Hippocampal formation (tissue), 2 donors: ENCODE measurements at regions not wholly inside any gene's neighbourhood (a gene's known extent, or its start where the extent isn't known, plus 50 kb on each side); places are given as distances from the start of the nearest gene placed in this dataset.
A peak's percentile ranks its signal among the peaks of the same experiment; 100 is the strongest.

Source experiments
- DNase-seq, 2 donors: peaks; one replicate each; lab custom pipeline; 2025; lab: John Stamatoyannopoulos, UW

DNA sequence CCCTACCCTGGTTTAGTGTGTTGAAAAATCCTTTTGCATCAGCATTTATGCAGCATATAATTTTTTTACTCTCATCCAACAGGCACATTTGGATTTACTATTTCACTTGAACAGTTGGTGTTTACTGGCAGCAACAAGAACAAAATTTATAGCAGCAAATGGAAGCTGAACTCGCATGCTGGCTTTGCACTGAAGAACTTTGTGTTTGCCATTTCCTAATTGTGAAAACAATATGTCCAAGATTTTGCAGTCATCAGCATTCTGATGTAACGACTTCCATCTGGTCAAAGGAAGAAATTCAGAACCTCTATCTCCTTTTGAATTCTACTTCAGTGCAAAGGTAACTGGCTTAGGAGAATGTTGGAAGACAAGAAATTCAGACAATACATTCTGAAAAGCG is 131.0 kb downstream of the DLEU7 start:
- peak in 1 of 2 donors; percentile 30 for DNase-seq

GRCh38 chr13:50712881-50713280 is 130.6 kb downstream of the DLEU7 start:
- no peak for DNase-seq

DNA sequence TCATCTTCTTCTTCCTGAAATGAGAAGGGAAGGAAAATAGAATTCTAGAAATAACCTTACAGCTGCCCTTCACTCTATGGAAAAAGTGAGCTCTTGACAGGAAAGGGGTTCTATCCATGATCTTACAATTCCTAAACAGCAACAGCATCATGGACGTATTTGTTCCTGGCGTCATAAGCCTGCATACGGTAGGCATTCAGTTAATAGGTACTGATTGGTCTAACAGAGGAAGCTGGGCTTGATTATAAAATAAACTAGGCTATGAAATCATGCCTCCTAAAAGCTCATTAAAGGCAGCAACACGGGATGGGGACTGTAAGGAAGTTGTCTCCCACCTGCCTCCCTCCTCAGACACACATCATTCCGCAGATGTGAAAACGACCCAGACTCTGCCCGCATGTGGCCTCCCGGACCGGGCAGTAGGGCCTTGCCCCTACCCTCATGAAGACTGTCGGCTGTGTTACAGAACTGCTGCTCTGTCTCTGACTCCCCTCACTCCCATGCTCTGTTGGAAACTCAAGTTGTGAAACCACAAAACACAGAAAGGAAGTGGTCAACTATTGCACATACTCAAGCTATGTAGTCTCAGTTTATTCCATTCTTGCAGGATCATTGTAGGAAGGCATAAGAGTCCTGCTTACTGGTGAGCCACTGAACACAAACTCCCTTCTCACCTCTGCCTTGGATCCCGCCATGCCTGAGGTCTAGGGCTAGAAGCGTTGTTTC is 129.8 kb downstream of the DLEU7 start:
- peak in 1 of 2 donors; percentile 13 for DNase-seq

DNA sequence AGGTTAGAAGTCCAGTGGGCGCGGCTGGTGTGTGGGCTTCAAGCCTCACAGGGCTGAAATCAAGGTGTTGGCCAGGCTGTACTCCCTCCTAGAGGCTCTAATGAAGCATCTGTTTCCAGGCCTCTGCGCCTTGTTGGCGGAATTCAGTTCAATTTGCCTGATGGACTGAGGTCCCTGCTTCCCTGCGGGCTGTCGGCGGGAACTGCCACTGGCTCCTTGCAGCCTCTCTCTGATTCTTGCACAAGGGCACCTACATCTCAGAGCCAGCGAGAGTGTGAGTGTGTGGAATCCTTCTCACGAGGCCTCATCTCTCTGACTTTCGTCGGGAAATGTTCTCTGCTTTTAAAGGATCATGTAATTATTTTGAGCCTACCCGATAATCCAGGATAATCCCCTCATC is 128.6 kb downstream of the DLEU7 start:
- DNase-seq = no peak

DNA sequence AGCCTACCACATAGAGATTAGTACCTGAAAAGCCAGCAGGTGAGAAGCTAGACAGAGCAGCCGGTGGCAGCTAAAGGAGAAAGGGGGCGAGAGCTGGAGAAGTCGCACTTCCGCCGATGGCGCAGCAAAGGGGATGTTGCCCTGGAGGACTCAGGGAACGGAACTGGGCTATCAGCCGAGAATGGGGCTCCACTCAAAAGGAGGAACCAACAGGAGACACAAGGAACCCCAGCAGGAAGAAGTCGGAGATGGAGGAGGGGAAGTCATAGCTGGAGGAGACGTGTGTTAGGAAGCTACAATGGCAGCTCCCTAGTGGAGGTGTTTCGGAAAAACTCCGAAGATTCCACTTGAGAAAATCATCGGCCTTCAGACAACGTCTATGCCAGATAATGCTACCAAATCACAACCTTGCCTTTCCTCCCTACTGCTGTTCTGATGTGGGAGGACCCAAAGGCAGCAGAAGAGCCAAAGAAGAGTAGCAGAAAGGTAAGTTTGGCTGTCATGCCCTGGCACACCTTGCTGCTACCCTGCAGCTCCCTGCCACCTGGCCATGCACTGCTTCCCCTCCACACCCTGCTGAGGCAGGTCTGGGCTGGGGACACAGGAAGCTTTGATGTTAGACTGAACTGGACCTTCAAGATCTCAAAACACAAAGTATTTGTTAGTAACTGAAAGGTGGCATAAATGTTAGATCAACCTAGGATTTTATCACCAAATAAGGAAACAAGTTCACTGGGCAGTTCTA is 127.9 kb downstream of the DLEU7 start:
- DNase-seq = peak; percentile 17 to 25

GRCh38 chr13:50720861-50721671 is 122.4 kb downstream of the DLEU7 start:
- DNase-seq = no peak

GRCh38 chr13:50721672-50721992 is 121.9 kb downstream of the DLEU7 start:
- no peak for DNase-seq

GRCh38 chr13:50722440-50723125 is 120.9 kb downstream of the DLEU7 start:
- DNase-seq = no peak

GRCh38 chr13:50724438-50724837 is 119.1 kb downstream of the DLEU7 start:
- no peak for DNase-seq

GRCh38 chr13:50724913-50725312 is 118.6 kb downstream of the DLEU7 start:
- no peak for DNase-seq

- no peak for DNase-seq
Measured at GRCh38 chr13:50726164-50726563, 117.3 kb downstream of the DLEU7 start.

- DNase-seq = no peak
Measured at GRCh38 chr13:50729177-50729576, 114.3 kb downstream of the DLEU7 start.

- DNase-seq = no peak
Measured at GRCh38 chr13:50730496-50731351, 112.8 kb downstream of the DLEU7 start.

DNA sequence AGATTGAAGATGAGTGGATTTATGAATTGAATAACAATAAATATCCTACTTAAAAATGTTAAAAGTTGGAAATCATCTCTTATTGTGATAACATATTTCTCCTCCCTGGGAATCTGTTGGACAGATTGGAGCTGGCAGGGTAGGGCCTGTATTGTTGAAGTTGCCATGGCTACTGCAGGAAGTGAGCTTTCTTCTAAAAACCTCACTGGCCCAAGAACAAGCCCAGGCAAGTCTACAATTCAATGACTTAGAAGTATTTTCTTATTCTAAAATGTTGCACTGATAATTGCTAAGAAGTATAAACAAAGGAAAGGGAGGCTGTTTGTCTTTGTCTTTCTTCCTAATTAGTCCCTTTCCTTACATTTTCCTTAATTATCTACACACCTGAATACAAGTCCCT is 112.1 kb downstream of the DLEU7 start:
- no peak for DNase-seq

- DNase-seq = no peak
Measured at GRCh38 chr13:50732712-50733111, 110.8 kb downstream of the DLEU7 start.

DNA sequence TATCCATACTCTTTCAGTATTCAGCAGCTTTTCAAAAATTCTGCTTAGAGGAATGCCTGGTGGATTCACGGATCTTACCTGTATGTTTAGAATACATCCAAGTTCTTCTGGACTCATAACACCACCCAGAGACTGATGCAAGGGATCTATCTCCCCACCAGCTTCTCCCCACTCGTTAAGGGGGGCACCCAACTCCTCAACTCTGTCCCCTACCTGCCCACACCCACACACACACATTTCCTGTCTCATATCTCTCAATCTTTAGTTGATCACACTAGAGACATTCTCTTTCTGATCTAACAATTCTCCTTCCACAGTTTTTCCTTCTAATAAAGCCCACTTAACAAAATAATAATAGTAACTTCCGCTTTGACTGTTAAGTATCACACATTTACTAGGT is 110.1 kb downstream of the DLEU7 start:
- DNase-seq = no peak

DNA sequence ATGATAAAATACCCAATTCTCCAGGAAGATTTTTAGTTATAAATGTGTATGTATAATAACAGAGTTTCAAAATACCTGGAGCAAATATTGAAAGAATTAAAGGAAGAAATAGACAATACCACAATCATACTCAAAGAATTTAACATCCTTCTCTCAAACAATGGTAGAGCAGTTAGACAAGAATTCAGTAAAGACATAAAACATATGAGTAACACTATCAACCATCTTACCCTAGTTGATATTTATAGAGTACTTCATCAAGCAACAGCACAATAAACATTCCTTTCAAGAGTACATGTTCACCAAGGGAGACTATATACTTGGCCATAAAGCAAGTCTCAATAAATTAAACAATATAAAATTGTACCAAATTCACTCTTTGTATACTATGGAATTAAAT is 108.4 kb downstream of the DLEU7 start:
- DNase-seq = no peak

DNA sequence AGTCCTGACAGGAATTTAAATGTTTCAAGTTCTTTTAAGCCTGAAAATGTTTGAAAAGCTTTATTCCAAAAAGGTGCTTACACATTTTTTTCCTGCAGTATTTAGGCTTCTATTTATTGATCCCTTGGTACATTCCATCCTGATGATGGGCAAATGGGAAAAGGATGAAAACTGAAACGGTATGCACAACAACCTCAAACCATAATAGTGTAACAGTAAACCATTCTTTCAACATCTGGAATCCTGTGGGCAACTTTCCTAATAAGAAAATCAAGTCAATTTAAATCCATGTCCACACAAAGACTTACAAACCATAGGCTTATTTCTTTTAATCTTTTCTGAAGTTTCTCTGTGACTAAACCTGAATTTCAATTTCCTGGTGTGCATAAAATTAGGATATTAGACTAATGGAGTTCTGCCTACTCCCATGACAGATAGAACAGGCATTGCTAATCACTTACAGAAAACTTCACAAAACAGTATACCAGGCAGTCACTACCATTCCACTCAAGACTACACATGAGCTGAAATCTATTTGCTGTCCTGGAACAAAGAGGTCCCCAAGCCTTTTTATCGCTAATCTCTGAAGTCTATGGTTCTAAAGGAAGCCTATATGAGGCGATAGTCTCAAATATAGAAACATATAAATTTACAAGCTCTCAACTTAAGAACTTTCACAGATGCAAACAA is 103.3 kb downstream of the DLEU7 start:
- no peak for DNase-seq

DNA sequence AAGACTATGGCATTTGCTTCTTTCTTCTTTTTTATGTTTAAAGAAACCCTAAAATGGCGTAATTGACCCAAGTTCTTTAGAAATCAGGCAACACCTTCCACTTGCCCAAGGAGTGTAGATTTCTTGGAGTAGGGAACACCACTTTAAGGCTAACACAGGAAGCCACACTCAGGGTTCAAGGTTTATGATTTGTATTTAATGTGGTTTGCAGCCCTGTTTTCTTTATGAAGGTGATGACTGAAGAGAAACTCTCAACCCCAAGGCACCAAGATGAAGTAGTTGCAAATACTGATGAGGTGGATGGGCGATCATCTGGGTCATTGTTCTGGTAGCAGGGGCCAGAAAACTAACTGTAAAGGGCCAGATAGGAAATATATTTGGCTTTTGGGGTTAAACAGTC is 101.1 kb downstream of the DLEU7 start:
- no peak for DNase-seq

- DNase-seq = no peak
Measured at GRCh38 chr13:50742968-50743367, 100.5 kb downstream of the DLEU7 start.
